Heart left ventricle (tissue), 16 donors: ENCODE measurements at regions not wholly inside any gene's neighbourhood (a gene's known extent, or its start where the extent isn't known, plus 50 kb on each side); places are given as distances from the start of the nearest gene placed in this dataset.

ENCODE experiments used
- ATAC-seq, 4 donors: fragments of 200-7000 bp; cut with Tn5 transposase; one replicate each; pipeline ENCODE4 v1.9.1; 2020 to 2022; ENCODE audit warnings: moderate library complexity in 4 of 4, mild to moderate bottlenecking in 3 of 4, moderate number of reproducible peaks in 1 of 4
- DNase-seq, 5 donors: peaks; one replicate each; pipeline ENCODE4 v3.0.0-alpha.2; 2020
- H3K27ac ChIP-seq, 12 donors: fragments of 200-600 bp; sonication (generic) in 4 of 12; one replicate each; pipeline versions ENCODE4 v1.5.0 to v1.8.0; 2016 to 2022; ENCODE audit warnings: mild to moderate bottlenecking in 2 of 12
- H3K27me3 ChIP-seq, 9 donors: fragments of 200-600 bp; sonication (generic) in 2 of 9; one replicate each; pipeline versions ENCODE4 v1.5.1 to v1.8.0; 2016 to 2022; ENCODE audit warnings: mild to moderate bottlenecking in 3 of 9
- H3K36me3 ChIP-seq, 9 donors: fragments of 200-600 bp; sonication (generic) in 2 of 9; one replicate each; pipeline versions ENCODE4 v1.5.0 to v1.8.0; 2018 to 2022; ENCODE audit warnings: mild to moderate bottlenecking in 2 of 9
- H3K4me1 ChIP-seq, 12 donors: fragments of 200-600 bp; sonication (generic) in 4 of 12; one replicate each; pipeline versions ENCODE4 v1.5.0 to v1.8.0; 2016 to 2022; ENCODE audit warnings: mild to moderate bottlenecking in 3 of 12
- H3K4me3 ChIP-seq, 12 donors: fragments of 200-600 bp; sonication (generic) in 4 of 12; one replicate each; pipeline versions ENCODE4 v1.5.0 to v1.8.0; 2017 to 2022; ENCODE audit warnings: mild to moderate bottlenecking in 9 of 12, moderate library complexity in 4 of 12
- H3K9me3 ChIP-seq, 12 donors: fragments of 200-600 bp; sonication (generic) in 4 of 12; one replicate each; pipeline versions ENCODE4 v1.5.0 to v1.8.0; 2016 to 2022; ENCODE audit warnings: mild to moderate bottlenecking in 1 of 12
- POLR2A ChIP-seq, 2 donors: fragments of 450-650 bp; IDR thresholded peaks; one replicate each; pipeline ENCODE4 v1.6.1; 2017; ENCODE audit warnings: antibody characterized with exemption in 2 of 2, mild to moderate bottlenecking in 2 of 2, moderate library complexity in 2 of 2
- WGBS, 4 donors: extraction: QIAGEN DNeasy Blood & Tissue Kit in 2 of 4; methylation state at CpG; one replicate each; pipeline versions ENCODE4 v1.1.5 to v1.1.7; 2013 to 2018; 5-methylcytosine and 5-hydroxymethylcytosine counted together
- intact Hi-C, 10 donors: fragments of 100-400 bp; cut with DNase I; formaldehyde crosslinking; loops; one replicate each; pipeline versions ENCODE4 v1.11.1 to v1.14.2; 2022
- TF ChIP-seq, protein P1 (sequence below), 12 donors: fragments of 200-600 bp; sonication (generic) in 4 of 12; IDR thresholded peaks; one replicate each; pipeline versions ENCODE4 v1.5.0 to v1.8.0; 2018 to 2022; ENCODE audit warnings: antibody characterized with exemption in 12 of 12, mild to moderate bottlenecking in 5 of 12
- donor health status: ischemic (EF 13 %, LVEDD 7.1; RV severe dilation, severe dysfunction).
- donor health status: healthy with polysubstance abuse.
- donor health status: DM: no; HTN: yes; CAD: no.
- donor health status: DM: no; HTN: no; CAD: no.
- donor health status: ischemic (EF 25% LVEDD 6.9; RV normal size, moderate dysfunction).
- donor health status: ischemic (EF 25% LVEDD 5.7; RV mildly dilated, moderate dysfunction).
- donor health status: healthy.
- donor health status: DM: yes; HTN: yes; CAD: no.
- donor health status: ischemic (EF 35%, LVEDD 5.7; RV mildly dilated, moderate dysfunction).
- donor health status: nonischemic (EF 11% LVEDD 7.7; RV severe dilation, severe dysfunction).
- donor health status: DM: yes; HTN: yes; CAD: no.
- donor health status: PGD.
- donor health status: ischemic (EF 29% LVEDD 5.4; RV normal size, mild dysfunction).
- donor health status: nonischemic (EF 23%, LVEDD 6.1; RV moderate dilation, normal function).

DNA sequence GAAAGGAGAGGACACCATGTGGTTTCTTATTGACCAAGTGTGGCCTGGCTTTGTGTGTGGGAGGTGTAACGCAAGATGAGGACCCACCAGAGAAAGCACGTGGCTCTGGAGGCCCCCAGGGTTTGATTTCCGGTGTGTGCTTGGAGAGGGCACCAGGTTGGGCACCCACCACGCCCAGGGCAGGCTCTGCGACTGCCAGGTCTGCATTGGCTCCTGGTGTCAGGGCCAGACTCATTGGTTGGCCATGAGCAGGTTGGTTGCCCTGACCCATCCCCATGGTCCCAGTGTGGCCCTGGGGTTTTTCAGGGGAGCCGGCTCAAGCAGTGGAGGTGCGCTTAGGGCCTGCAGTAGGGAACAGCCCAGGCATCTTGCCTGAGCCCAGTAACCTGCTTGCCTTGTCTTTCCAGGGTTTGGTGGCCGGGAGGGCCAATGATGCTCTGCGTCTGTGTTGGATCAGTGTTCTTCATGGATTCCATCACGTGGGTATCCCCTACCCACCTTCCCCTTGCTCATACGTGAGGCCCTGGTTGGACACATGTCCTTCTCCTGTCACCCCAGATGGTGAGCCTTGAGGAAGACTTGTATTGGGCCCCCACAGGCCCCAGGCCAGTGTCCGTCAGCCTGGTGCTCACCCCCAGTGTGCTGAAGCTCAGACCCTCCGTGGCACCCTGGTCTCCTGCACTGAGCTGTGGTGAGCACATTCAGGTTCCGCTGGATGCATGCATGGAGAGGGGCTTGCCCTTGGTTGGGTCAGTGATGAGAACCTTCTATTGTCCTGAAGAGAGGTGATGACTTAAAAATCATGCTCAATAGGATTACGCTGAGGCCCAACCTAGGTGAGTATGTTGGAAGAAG, 193.9 kb downstream of the UBE3A start:
- no peak for TF ChIP-seq POLR2A (IDR thresholded peaks at IDR 0.05)
- TF ChIP-seq, protein P1, sequence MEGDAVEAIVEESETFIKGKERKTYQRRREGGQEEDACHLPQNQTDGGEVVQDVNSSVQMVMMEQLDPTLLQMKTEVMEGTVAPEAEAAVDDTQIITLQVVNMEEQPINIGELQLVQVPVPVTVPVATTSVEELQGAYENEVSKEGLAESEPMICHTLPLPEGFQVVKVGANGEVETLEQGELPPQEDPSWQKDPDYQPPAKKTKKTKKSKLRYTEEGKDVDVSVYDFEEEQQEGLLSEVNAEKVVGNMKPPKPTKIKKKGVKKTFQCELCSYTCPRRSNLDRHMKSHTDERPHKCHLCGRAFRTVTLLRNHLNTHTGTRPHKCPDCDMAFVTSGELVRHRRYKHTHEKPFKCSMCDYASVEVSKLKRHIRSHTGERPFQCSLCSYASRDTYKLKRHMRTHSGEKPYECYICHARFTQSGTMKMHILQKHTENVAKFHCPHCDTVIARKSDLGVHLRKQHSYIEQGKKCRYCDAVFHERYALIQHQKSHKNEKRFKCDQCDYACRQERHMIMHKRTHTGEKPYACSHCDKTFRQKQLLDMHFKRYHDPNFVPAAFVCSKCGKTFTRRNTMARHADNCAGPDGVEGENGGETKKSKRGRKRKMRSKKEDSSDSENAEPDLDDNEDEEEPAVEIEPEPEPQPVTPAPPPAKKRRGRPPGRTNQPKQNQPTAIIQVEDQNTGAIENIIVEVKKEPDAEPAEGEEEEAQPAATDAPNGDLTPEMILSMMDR (IDR thresholded peaks at IDR 0.05), result no peak
- 80 to 84% (median 83%) methylated on average over 8 to 15 of the region's 15 CpGs for WGBS, 4 donors
- peak in 4 of 5 donors; percentile 4 to 34 (median 4) for DNase-seq
- intact Hi-C loops, result loop anchor here in 1 of 10 donors (5.0 kb wide), 1 partner anchor 38 kb away; no protein-coding TSS in a partner anchor
- ATAC-seq, result no peak
- no peak overlapping the region for H3K27ac ChIP-seq
- no peaks in the 10 kb centered on the region for H3K4me1 ChIP-seq
- H3K4me3 ChIP-seq, result no peak overlapping the region
- H3K9me3 ChIP-seq, result peaks cover 0 to 35% (median 0%) of the 10 kb centered on the region in 12 donors
- H3K36me3 ChIP-seq, result no peaks in the 10 kb centered on the region
- H3K27me3 ChIP-seq, result no peaks in the 10 kb centered on the region

DNA sequence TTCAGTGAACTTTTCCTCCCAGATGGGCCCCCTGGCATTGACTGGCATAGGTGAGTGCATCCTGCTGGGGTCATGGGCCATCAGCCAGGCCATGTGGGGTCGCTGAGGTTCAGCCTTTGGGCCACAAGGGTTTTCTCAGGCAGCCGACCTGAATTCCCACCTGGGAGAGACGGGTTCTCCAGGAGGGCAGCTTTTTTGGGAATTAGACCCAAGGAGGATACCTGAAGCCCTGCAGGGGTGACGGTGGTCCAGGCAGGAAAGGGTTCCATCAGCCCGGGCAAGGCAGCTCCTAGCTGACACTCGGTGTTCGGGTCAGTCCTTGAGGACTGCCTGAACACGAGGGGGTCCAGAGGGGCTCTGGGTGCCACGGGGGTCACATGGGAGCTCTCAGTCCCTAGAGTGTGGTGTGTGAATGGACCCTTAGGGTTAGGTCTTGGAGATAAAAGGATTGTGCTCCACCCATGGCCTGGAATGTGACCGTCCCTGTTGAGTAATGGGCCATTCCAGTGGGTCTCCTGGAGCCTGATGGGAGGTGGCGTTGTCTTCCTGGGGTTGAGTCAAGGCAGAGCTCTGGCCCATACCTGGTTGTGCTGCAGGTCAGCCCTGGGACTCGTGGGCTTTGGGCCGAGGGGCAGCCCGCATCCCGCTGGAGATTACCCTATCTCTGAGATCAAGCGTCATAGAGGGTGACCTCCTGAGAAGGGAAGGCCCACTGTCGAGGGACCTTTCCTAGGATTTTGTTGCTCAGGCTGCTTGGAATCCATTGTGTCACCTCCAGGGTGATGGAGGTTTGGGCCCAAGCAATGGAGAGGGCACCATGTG, 192.8 kb downstream of the UBE3A start:
- H3K27ac ChIP-seq, result no peak overlapping the region
- peak in 3 of 5 donors; percentile 2 to 26 (median 17) for DNase-seq
- intact Hi-C loops, result loop anchor here in 1 of 10 donors (5.0 kb wide), 1 partner anchor 39 kb away; no protein-coding TSS in a partner anchor
- no peak for ATAC-seq
- H3K36me3 ChIP-seq, result no peaks in the 10 kb centered on the region
- H3K9me3 ChIP-seq, result peaks cover 0 to 35% (median 0%) of the 10 kb centered on the region in 12 donors
- 84 to 88% (median 87%) methylated on average over 9 to 17 of the region's 17 CpGs for WGBS, 4 donors
- H3K4me1 ChIP-seq, result no peaks in the 10 kb centered on the region
- H3K27me3 ChIP-seq, result no peaks in the 10 kb centered on the region
- TF ChIP-seq, protein P1 (IDR thresholded peaks at IDR 0.05), result no peak
- no peak for TF ChIP-seq POLR2A (IDR thresholded peaks at IDR 0.05)
- H3K4me3 ChIP-seq, result no peak overlapping the region

DNA sequence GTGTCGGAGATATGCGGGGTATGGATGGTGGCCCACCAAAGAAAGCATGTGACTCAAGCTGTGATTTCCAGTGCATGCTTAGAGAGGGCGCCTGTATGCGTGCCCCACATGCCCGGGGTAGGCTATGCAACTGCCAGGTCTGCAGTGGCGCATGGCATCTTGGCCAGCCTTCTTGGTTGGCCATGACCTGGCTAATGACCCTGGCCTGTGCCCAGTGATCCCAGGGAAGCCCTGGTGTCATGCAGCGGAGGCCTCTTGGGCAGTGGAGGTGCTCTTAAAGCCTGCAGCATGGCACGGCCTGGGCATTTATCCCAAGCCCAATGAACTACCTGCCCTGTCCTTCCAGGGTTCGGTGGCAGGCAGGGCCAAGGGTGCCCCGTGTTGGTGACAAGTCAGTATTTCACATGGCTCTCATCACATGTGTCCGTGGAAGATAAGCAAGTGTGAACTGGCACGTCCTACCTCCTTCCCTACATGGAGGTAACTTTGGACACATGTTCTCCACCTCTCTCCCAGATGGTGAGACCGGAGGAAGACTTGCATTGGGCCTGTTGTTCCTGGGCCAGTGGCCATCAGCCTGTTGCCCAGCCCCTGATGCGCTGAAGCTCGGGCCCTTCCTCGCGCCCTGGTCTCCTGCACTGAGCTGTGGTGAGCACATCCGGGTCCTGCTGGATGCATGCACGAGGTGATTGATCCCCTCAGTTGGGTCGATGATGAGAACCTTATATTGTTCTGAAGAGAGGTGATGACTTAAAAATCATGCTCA, 192.0 kb downstream of the UBE3A start:
- H3K9me3 ChIP-seq, result peaks cover 0 to 42% (median 0%) of the 10 kb centered on the region in 12 donors
- H3K4me3 ChIP-seq, result no peak overlapping the region
- intact Hi-C loops, result loop anchor here in 1 of 10 donors (5.0 kb wide), 1 partner anchor 40 kb away; no protein-coding TSS in a partner anchor
- no peaks in the 10 kb centered on the region for H3K27me3 ChIP-seq
- TF ChIP-seq POLR2A (IDR thresholded peaks at IDR 0.05), result no peak
- TF ChIP-seq, protein P1 (IDR thresholded peaks at IDR 0.05), result no peak
- H3K27ac ChIP-seq, result no peak overlapping the region
- H3K36me3 ChIP-seq, result no peaks in the 10 kb centered on the region
- ATAC-seq (no peak), DNase-seq (peak in 4 of 5 donors; percentile 1 to 27 (median 14))
- 86 to 90% (median 88%) methylated on average over 14 to 20 of the region's 20 CpGs for WGBS, 4 donors
- no peaks in the 10 kb centered on the region for H3K4me1 ChIP-seq
